Activated naive CD4-positive, alpha-beta T cell treated with anti-CD3 and anti-CD28 coated beads, Interleukin-2, amount 50 U/mL, for 16 hours (primary cell): ENCODE measurements at regions not wholly inside any gene's neighbourhood (a gene's known extent, or its start where the extent isn't known, plus 50 kb on each side); places are given as distances from the start of the nearest gene placed in this dataset.

Experiments used
- DNase-seq: peaks from one replicate; pipeline ENCODE4 v3.0.0-alpha.2; 2020

DNA sequence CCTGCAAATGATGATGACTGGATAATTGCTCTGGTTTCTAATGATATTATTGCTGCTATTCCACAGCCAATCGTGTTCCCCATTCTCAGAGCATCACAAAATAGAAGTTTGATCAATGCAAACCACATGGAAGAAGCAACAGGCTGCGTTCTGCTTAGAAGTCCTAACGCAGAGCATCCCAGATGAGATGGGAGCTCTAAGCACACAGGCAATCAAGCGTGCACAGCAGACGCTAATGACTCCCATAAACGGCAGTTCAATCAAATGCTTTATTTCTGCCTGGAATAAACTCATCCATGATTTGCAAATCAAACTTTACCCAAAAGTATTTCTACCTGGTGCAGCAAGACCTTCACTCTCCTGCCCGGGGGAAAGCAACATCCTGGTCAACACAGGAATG lies 304.2 kb downstream of the FBXO15 start:
- no peak for DNase-seq

DNA sequence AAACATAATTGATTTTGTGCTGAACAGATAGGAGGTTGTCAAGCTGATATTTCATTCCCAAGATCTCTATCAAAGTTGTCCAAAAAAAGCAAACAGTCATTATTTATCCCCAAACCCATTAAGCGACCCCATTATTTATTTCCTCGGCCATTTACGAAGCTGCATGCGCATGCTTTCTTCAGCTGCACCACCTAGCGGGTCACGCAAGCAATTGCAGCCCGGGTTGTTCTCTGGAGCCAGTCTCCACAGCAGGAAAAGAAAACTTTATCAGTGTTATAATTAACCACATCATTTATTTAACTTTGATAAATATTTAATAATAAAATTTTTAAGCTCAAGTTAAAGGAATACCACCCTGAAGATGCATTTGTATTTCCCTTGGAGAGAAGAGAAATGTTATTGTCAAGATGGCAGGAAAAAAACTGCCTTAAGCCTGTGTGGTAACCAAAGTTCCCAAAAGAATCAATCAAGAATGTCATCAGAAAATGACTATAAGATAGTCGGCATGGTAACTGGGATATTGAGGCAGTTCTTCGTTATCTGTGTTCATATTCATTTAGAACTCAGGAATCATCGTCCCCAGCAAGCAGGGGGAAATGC lies 304.7 kb downstream of the FBXO15 start:
- DNase-seq: peak; percentile 49

DNA sequence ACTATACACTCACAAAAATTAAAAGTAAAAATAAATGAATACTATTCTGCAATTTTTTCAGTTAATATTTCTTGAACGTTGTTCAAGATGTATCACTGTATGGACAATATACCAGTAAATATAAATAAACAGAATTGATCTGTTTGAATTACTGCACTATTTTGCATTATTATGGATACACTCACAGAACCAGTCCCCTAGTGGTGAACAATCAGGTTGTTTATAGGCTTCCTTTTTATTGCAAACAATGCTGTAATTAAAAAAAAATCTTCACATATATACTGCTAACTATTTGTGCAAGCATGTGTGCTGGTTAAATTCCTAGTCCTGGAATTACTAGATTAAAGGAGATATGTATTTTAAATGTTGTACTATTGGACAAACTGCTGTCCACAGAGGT lies 306.0 kb downstream of the FBXO15 start:
- no peak for DNase-seq

DNA sequence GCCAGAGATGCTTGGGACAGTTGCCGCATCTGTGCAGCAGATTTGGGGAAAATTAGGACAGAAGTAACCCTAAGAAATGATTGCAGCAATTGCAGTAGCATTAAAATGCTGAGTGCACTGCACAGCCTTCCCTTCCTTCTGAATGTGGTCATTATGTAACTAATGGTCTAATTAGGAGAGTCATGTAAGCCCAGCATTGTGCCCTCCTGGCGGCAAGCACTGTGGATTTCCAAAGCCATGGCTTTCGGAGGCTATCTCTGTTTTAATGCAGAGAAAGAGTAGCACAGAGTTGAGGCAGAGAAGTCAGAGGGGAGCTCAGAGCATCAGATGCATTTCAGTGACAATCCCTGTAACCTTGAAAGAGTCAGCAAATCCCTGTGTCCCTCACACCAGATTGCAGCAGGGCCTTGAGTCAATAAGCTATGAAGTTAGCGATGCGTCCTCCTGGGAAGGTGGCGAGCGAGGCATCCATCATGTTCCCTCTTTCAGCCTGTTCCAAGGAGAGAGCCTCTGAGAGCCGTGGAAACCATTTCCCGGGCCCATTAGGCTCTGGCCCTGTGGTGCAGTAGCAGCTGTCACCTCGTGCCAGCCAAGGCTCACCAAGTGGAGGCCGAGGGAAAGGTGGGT lies 307.2 kb downstream of the FBXO15 start:
- DNase-seq: no peak

DNA sequence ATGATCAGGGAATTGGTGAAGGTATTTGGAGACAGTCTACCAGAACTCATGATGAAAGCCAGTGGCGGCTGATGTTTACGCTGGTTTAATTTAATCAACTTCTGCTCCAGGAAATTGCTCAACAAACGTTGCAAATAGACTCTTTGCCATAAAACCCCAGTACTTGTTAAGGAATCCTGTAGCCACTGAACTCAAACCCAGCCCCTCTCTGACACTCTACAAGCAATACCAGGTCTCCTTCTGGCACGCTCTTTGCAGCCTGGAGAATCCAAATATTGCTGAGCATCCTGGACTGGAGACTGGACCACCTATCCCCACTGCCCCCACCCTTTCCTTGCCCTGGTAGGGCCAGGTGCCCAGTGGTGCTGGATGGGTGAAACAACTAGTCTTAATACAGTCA lies 308.2 kb downstream of the FBXO15 start:
- no peak for DNase-seq

DNA sequence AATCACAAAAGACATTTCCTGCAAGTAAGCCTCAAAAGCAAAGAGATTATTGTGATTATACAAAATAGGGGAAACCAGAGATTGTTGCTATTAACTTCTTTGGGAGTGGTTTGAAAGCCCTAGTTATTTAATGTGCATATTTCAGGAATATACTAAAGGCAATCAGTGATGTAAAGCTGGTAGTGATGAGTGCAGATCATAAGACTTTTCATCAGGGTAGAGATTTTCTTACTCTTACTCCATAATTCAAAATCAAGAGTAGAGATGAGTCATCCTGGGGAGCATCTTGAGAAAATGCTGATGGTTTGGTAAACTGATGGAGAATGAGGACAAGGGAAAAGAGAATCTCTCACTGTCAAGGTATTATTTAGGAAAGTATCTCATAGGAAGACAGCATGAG lies 309.5 kb downstream of the FBXO15 start:
- no peak for DNase-seq

DNA sequence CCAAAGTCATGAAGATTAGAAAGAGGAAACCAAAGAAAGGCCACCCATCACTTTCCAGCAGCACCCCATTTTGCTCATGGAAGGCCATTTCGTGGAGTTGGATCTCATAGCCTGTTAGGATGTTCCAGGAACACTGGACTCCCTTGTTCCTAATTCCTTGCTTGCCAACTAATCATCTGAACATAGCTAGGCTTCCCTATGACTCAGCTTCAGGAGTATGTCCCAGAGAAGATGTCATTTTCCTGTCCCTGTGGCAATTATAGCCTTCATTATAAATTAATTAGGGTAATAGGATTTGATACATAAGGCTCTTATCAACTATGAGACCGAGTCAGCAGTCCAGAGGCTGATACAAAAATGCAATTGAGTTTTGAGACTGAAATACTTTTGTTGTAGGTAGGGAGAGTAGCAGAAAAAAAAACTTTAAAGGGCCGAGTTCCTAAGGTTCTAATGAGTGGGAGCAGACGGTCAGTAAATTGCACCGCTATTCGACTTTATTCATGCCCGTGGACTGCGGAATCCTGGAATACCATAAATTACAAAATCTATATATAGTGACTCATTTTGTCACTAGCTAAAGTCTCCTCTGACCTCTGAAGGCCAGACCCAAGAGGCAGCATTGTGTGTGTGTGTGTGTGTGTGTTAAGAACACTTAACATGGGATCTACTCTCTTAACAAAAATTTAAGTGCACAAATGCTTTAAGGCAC lies 311.8 kb downstream of the FBXO15 start:
- no peak for DNase-seq

DNA sequence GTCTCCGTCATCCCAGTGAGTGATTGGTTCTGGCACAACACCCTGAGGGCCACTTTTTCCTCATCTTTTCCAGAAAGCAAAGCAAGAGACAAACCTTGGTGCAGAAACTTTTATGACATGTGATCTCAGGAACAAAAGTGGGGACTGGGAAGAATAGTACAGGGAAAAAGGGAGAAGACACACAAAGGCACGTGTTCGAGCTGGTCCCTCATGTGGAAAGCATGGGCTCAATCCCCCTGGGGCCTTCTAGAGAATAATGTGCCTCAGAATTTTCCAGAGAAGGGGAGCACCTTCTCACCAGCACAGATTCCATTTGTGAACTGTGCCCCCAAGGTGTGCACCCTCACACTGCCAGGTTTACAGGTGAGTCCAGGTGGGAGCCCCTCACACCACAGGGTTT lies 312.6 kb downstream of the FBXO15 start:
- no peak for DNase-seq

DNA sequence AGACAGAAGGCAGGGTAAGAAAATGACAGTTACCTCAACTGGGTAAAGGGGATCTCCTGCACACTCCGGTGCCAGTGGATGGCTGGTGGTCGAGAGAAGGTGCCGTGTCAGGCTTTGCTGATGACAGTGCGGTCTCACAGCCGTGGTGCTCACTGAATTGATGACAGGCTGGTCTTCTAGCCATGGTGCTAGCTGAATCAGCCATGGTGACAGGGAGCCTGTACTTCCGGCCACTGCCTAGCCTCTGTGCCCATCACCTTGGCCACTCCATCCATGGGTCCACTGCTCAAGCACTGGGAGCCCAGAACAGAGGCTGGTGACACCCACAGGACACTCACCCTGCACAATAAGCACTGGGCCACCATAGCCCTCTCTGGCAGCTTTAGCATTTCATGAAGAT lies 315.9 kb downstream of the FBXO15 start:
- DNase-seq: no peak

DNA sequence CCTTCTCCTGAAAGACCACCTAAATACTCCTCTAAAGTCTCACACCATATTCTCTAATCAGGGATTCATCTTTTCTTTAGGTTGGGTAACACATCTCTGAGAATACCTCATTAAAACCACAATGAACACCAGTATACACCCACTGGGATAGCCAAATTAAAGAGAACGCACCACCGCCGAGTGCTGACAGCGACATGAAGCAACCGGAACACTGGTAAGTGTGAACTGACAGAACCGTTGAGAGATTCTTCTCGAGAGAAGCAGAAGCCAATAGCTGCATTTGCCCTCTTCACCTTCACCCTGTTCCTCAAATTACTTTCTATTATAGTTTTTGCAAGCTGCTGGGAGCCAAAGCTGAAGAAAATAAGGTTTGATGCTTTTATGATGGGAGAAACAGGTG lies 318.5 kb downstream of the FBXO15 start:
- DNase-seq: no peak

DNA sequence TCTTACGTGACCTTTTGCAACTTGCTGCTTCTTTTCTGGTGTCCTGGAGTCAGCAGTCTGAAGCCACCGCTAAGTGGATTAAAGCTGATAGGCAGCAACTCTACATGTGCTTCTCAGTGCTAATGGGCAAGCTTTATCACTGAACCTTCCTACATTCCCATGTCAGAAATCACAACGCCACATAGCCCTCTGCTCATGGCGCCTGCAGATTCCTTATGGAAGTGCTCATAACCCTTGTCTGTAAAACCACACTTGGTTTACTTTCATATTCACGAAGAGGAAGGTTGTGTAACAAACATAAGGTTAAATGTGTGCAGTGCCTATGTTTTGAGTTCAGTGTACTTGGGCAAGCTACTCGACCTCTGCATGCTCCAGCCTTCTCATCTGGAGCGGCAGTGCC lies 319.8 kb downstream of the FBXO15 start:
- DNase-seq: no peak

DNA sequence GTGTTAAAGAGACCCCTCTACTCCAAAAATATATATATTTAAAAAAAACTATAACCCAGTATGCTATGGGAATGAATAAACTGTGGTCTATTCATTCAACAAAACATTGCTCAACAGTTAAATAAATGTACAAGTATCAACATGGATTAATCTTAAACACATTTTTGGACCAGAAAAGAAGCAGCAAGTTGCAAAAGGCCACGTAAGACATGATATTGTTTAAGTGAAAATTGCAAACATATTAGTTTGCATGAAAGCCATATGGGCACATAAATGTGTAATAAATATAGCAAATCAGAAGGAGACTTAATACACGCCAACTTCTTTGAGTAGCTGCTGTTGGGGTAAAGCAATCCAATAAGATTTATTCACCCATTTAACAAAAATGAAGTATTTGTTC lies 321.5 kb downstream of the FBXO15 start:
- DNase-seq: no peak

DNA sequence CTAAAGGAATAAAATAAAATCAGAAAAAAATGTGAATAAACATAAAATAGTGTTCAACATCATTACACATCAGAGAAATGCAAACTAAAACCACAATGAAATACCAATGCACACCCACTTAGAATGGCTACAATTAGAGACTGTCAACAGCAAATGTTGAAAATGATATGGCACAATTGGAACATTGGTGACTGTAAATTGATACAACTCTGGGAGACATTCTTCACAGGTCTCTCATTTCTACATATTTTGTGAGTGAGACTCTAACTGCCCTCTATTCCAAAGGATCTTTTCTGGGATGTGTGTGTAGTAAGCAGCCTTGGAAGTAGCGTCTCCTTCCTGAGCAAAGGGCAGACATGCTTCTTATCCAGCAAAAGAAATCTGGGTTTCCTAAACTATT lies 323.0 kb downstream of the FBXO15 start:
- no peak for DNase-seq

DNA sequence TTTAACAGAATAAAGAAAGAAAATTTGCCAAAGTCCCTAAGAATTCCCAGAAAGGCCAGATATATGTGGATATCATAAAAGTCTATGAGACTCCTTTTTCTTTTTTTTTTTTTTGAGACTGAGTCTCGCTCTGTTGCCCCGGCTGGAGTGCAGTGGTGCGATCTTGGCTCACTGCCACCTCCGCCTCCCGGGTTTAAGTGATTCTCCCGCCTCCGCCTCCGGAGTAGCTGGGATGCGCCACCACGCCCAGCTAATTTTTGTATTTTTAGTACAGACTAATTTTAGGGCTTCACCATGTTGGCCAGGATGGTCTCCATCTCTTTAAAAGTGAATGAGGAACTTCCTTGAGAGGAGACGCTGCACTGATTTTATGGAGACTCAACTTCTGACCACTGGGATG lies 335.2 kb downstream of the FBXO15 start:
- DNase-seq: no peak

DNA sequence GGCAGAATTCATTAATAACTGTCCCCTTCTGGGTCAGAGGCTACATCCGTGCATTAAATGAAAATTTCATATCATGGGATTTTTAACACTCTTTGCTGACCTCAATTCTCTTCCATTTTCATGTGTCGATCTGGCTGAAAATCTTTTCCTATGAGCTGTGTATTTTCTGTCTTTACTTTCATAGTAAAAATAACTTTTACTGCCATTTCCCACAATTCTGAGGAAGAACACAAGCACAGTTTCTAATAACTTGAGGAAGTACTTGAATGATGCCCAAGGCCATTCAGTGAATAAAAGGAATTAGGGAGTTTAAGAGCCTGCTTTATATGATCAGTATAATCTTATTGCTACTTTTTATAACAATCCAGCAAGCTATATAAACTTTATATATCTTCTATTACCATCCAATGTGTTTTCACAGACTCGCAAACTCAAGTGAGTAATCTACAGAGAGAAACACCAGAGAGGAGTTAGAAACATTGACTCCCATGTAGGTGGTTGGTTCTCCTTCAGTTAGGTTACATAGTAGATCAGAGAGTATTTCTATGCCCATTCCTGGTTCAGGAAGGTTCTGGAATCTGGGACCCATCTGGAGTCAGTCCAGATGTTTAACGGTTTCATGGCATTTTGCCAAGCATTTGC lies 340.0 kb downstream of the FBXO15 start:
- no peak for DNase-seq

DNA sequence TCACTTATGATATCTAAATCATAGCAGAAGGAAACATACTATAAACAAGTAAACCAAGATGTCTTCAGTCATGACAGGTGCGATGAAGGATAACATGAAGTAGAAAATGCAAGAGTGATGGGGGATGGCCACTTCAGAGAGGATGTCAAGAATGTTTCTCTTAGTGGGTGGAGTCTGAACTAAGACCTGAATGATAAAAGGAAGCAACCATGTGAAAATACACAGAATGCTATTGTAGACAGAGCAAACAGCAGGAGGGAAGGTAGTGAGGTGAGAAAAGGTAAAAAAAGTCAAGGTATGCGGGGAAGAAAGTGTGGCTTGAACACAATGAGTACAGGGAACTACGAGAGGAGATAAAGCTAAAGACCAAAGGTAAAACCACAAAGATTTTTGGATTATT lies 341.6 kb downstream of the FBXO15 start:
- no peak for DNase-seq

DNA sequence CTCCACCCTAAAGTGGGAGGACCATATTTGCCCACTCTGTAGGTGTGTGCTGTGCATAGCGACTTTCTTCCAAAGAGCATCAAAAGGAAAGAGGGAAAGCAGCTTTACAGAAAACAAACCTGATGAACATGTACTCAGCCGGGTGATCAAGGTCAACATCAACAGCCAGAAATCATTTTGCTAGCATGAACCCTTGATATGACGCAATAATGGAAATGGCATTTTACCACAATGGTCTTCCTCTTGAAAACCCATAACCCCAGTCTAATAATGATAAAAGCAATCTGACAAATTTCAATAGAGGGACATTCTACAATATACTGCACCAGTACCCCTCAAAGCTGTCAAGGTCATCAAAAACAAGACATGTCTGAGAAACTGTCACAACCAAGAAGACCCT lies 350.2 kb downstream of the FBXO15 start:
- DNase-seq: no peak

DNA sequence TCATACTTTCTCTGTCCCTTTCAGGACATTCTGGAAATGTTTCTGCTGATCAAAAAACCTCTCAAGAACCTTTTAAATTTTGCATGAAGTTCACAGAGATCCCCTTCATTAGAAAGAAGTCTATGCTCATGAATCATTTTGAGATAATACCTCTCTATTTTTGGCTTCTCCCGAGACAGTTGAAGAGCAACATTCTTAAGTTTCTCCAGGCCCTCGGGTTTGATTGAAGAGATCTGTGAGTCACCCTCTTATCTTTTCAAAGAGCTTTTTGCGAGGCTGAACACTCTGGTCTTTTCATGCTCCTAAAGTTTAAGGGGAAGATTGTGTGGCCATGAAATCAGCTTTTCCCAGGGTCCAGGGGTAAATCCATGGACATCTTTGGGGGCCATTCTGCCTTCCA lies 354.2 kb downstream of the FBXO15 start:
- no peak for DNase-seq

DNA sequence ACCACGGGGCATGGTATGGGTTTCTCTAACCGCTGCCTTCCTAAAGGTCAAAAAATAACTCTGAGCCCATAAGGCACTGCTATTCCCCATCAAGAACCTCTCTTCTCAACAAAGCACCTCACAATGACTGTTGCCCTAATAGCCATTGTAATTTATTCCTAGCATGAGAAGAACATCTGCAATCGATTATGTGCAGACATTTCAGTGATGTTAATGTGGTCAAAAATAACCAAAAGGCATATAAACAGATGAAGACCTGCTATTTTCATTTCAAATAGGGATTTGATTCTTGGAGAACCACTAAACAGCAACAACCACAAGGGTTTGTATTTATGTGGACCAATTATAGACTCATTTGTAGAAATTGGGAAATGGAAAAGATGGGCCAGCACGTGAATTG lies 356.6 kb downstream of the FBXO15 start:
- DNase-seq: no peak

DNA sequence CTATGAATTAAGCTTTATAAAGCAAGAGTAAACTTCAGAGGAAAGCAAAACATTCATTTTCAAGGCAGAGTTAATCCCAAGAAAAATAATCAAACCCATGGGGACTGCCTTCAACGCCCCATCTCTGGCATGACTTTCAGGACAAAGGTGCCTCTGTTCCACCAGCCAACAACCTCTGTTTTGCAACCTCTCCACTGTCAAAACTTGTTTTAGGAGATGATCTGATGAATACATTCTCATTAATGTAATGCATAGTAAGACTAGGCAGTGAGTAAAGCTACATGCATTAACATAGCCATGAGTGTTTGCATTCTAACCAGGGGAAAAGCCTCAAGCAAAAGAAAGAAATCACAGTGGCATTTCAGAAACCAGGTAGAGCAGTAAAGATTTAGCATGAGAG lies 357.0 kb downstream of the FBXO15 start:
- no peak for DNase-seq

DNA sequence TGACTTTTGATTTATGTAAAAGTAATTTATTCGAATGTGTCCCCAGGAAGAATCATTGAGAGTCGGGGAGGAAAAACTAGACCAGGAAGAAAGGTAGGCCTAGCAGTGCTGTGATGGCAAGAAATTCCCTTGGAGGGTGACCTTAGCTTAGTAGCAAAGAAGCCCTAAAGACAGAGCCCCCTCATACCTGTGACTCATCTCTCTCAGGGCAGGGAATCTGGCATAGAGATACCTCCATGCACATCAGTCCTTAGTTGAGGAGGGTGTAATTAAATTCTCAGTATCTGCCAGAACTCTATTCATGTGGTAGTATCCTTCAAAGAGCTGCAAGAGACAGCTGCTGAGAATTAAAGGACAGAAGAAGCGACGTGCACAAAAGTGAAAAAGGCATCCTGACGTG lies 360.3 kb downstream of the FBXO15 start:
- no peak for DNase-seq

DNA sequence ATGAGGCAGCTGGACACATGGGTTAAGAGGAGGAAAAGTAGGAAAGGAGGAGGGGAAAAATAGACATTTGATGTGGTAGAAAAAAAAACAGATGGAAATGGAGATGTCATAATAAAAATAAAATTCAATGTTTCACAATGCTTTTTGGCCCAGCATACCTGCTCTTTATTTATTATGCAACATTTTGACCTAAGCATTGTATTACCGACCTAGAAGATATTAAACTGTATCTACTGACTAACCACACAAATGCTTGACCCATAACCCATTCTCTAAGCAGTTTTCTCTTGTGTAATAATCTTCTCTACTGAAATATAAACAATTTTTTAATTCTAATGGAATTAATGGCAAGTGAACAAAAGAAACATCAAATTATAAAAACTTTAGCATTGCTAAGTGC lies 362.3 kb downstream of the FBXO15 start:
- no peak for DNase-seq

DNA sequence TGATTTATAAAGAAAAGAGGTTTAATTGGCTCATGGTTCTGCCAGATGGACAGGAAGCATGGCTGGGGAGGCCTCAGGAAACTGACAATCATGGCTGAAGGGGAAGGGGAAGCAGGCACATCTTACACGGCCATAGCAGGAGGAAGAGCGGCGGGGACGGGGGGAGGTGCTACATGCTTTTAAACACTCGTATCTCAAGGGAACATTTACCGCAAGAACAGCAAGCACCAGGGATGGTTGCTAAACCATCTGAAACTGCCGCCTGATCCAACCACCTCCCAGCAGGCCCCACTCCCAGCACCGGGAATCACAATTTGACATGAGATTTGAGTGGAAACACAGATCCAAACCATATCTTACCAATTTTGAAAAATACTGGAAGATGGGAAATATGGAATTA lies 362.8 kb downstream of the FBXO15 start:
- no peak for DNase-seq

DNA sequence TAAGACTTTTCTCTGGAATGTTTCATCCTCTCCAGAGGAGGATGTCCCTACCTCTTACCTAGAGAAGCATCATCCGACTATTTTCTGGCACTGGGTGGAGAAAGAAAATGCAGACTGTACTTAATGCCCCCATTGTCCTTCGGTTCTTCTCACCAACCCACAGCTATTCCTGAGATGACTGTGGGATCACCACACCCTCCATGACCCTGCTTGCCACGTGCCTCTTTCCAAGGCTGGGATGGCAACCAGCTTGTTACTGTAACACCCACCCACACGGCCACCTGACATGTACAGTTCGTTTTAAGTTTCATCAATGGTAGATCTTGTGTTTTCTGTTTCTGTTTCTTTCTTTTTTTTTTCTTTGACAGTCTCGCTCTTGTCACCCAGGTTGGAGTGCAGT lies 365.2 kb downstream of the FBXO15 start:
- no peak for DNase-seq
